ENCODE measurements at regions not wholly inside any gene's neighbourhood (a gene's known extent, or its start where the extent isn't known, plus 50 kb on each side); places are given as distances from the start of the nearest gene placed in this dataset.
"Not testable (repeated sequence)": the region's sequence is repeated elsewhere in the genome, so short reads cannot be mapped to it uniquely, and the experiment has no call there.

DNA sequence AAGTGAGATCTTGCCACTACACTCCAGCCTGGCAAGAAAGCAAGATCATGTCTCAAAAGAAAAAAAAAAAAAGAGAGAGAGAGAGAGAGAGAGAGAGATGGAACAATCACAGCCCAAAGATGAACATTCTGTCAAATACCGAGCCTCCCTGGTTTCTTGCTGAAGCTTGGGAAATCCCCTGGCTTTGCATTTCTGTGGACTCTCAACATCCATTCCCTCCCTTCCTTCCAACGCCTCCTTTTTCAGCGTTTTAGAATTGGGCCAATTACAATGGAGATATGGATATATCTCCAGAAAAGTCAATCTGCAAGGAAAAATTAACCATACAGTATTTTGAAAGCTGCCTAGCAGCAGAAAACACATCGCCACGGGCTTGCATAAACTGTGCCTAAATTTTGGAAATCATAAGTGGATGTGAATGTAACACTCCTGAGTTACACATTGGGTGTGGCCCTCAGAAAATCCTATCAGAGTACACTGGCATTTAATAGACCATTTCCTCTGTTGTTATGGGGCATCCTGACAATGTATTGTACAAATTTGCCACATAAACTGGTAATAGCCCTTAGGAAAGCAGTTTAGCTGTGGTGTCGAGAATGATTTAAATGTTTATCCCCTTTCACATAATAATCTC, 67.2 kb upstream of the PHLPP1 start:
- no peaks in the 10 kb centered on the region for H3K9me3 ChIP-seq (ENCODE audit: control insufficient read depth, low read length)
- no peaks in the 10 kb centered on the region for H3K4me1 ChIP-seq (ENCODE audit: control insufficient read depth, insufficient read depth, low read length, poor library complexity, severe bottlenecking)
- H3K4me3 ChIP-seq (ENCODE audit: extremely low read depth, insufficient read depth, low read length, poor library complexity, severe bottlenecking): no peak overlapping the region
- 71% methylated on average over 4 of the region's 6 CpGs; no CpG with 5 or more reads in 1 of the 2 experiments for WGBS, 2 experiments (ENCODE audit: insufficient coverage in 2 of 2)
- no peaks in the 10 kb centered on the region for H3K36me3 ChIP-seq (ENCODE audit: control insufficient read depth, insufficient read depth, low read length)
- no peak overlapping the region for H3K27ac ChIP-seq (ENCODE audit: low read depth, low read length, severe bottlenecking)

DNA sequence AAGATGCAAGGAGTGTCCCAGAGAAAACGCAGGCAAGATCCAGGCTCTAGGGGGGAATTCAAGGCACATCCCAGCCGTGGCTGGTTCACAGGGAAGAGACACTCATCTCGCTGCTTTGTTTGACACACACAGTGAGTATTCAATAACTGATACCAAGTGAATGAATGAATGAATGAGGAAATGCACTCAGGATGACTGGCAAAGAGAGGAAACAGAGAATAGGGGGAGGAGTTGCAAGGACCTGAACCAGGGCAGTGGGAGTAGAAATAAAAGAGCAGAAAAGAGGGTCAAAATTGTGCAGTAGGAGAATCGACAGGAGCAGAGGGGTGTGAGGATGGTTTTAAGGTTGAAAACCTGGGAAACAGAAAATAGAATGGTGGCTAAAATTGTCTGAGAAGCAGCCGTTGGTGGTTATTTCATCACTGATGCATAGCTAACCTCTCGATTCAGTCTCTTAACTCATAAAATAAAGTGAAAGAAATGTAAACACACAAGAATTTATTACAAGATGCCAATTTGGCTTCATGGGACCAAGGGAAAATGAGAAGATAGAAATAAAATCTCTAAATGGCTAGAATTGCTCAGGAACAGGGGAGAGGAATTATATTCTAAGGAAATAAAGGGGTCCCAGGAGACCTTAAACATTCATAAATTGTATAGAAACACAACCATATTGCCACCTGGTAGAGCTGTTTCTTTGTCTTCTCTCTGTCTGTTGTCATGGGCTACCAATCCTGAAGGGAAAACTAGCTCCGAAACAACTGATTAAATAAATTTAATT, 63.9 kb upstream of the PHLPP1 start:
- WGBS, 2 experiments (ENCODE audit: insufficient coverage in 2 of 2): 87 to 92% methylated on average over 4 of the region's 7 CpGs
- no peaks in the 10 kb centered on the region for H3K9me3 ChIP-seq (ENCODE audit: control insufficient read depth, low read length)
- no peak overlapping the region for H3K4me3 ChIP-seq (ENCODE audit: extremely low read depth, insufficient read depth, low read length, poor library complexity, severe bottlenecking)
- no peak overlapping the region for H3K27ac ChIP-seq (ENCODE audit: low read depth, low read length, severe bottlenecking)
- H3K36me3 ChIP-seq (ENCODE audit: control insufficient read depth, insufficient read depth, low read length): no peaks in the 10 kb centered on the region
- no peaks in the 10 kb centered on the region for H3K4me1 ChIP-seq (ENCODE audit: control insufficient read depth, insufficient read depth, low read length, poor library complexity, severe bottlenecking)

DNA sequence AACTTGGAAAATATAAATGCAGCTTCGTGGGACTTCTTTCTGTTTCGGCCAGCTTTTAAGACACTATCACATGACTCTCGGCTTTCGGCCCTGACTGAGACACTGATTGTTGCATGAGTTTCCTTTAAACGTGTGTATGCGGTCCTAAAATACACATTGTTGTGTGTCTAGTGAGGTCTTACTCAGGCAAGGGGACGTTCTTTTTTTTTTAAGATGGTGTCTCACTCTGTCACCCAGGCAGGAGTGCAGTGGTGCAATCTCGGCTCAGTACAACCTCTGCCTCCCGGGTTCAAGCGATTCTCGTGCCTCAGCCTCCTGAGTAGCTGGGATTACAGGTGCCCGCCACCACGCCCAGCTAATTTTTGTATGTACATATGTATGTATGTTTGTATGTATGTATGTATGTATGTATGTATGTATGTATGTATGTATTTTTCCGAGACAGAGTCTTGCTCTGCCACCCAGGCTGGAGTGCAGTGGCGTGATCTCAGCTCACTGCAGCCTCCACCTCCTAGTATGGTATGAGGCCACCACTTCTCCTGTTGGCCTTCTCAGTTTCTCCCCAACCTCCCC, 63.2 kb upstream of the PHLPP1 start:
- WGBS, 2 experiments (ENCODE audit: insufficient coverage in 2 of 2): 90 to 93% methylated on average over 11 to 14 of the region's 15 CpGs
- not testable (repeated sequence) for H3K27ac ChIP-seq (ENCODE audit: low read depth, low read length, severe bottlenecking); H3K4me1 ChIP-seq (ENCODE audit: control insufficient read depth, insufficient read depth, low read length, poor library complexity, severe bottlenecking); H3K4me3 ChIP-seq (ENCODE audit: extremely low read depth, insufficient read depth, low read length, poor library complexity, severe bottlenecking); H3K9me3 ChIP-seq (ENCODE audit: control insufficient read depth, low read length); H3K36me3 ChIP-seq (ENCODE audit: control insufficient read depth, insufficient read depth, low read length)

DNA sequence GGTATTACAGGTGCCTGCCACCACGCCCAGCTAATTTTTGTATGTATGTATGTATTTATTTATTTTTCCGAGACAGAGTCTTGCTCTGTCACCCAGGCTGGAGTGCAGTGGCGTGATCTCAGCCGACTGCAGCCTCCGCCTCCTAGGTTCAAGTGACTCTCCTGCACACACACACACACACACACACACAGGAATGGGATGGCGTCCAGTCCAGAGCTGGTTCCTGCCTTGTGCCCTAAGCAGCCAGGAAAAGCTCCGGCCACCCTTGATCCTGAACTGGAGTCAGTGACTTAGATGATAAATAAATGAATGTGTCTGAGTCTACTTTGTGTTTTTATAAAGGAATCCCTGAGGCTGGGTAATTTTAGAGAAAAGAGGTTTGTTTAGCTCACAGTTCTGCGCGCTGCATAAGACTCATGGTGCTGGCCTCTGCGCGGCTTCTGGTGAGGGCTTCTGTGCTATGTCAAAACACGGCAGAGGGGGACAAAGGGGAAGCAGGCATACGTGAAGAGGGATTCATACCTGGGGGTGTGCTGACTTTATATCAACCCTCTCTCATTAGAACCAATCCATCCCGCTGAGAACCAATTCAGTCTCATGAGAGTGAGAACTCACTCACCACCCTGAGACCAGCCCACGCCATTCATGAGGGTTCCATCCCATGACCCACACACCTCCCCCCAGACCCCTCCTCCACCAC, 59.7 kb upstream of the PHLPP1 start:
- no peaks in the 10 kb centered on the region for H3K9me3 ChIP-seq (ENCODE audit: control insufficient read depth, low read length)
- no peak overlapping the region for H3K27ac ChIP-seq (ENCODE audit: low read depth, low read length, severe bottlenecking)
- H3K4me1 ChIP-seq (ENCODE audit: control insufficient read depth, insufficient read depth, low read length, poor library complexity, severe bottlenecking): no peaks in the 10 kb centered on the region
- WGBS, 2 experiments (ENCODE audit: insufficient coverage in 2 of 2): 90 to 98% methylated on average over 7 to 8 of the region's 15 CpGs
- H3K36me3 ChIP-seq (ENCODE audit: control insufficient read depth, insufficient read depth, low read length): no peaks in the 10 kb centered on the region
- H3K4me3 ChIP-seq (ENCODE audit: extremely low read depth, insufficient read depth, low read length, poor library complexity, severe bottlenecking): no peak overlapping the region

DNA sequence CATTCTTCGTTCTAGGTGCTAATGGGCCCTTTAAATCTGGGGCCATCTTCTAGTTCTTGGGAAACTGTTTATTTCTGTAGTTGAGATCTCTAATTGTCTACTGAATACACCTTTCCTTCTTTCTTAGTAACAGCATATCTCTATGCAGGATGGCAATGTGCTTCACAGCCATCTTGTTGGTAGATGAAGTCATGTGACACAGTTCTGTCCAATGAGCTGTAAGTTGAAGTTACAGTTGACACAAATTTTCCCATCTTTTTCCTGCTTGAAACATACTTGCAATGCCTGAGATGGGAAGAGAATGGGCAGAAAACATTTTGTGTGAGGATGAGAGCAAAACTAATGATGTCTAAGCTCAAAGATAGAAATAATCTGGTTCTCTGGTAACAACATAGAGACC, 57.3 kb upstream of the PHLPP1 start:
- Histone ChIP-seq H3K4me1 (ENCODE audit: control insufficient read depth, insufficient read depth, low read length, poor library complexity, severe bottlenecking) (no peaks in the 10 kb centered on the region), H3K36me3 (ENCODE audit: control insufficient read depth, insufficient read depth, low read length) (no peaks in the 10 kb centered on the region), H3K27ac (ENCODE audit: low read depth, low read length, severe bottlenecking) (no peak overlapping the region), H3K4me3 (ENCODE audit: extremely low read depth, insufficient read depth, low read length, poor library complexity, severe bottlenecking) (no peak overlapping the region), H3K9me3 (ENCODE audit: control insufficient read depth, low read length) (no peaks in the 10 kb centered on the region)
- WGBS, 2 experiments (ENCODE audit: insufficient coverage in 2 of 2): 100% methylated on average over 1 of the region's 1 CpG

DNA sequence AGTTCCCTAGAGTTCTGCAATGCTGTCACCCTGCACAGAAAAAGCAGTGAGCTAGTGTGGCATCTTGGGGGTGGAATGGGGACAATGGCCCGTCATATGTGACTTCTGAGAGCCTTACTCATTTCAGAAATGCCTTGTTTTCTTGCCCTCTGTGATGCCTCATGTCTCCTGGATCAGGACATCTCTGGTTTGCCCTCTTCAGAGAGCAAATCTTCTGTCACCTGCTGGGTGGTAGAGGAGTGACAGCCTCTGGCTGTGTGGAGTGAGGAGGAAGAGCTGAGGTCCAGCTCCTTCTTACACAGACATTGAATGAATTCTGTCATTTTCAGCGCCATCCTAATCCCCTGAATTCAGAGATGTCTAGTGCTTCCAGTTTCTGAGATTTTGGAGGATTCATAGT, 55.6 kb upstream of the PHLPP1 start:
- Histone ChIP-seq H3K4me3 (ENCODE audit: extremely low read depth, insufficient read depth, low read length, poor library complexity, severe bottlenecking) (no peak overlapping the region), H3K4me1 (ENCODE audit: control insufficient read depth, insufficient read depth, low read length, poor library complexity, severe bottlenecking) (peaks cover 10% of the 10 kb centered on the region), H3K9me3 (ENCODE audit: control insufficient read depth, low read length) (no peaks in the 10 kb centered on the region), H3K36me3 (ENCODE audit: control insufficient read depth, insufficient read depth, low read length) (no peaks in the 10 kb centered on the region), H3K27ac (ENCODE audit: low read depth, low read length, severe bottlenecking) (no peak overlapping the region)
- WGBS, 2 experiments (ENCODE audit: insufficient coverage in 2 of 2): no CpG with 5 or more reads among the region's 2 CpGs

DNA sequence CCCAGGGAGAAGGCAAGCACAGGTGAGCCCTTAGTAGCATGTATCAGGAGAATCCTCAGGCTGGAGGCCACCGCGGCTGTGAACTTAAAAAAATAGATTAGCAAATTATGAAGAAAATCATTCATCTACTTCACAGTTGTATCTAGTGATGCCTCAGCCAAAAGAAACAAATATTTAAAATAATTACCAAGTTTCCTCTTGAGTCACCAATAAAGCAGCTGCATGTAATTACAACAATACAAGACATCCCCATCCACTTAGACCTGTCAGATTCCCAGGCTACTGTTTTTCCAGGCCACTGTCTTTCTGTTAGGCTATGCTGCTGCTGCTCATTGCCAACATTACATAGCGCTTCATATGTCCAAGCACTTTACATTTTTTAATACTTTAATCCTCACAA, 54.6 kb upstream of the PHLPP1 start:
- H3K4me3 ChIP-seq (ENCODE audit: extremely low read depth, insufficient read depth, low read length, poor library complexity, severe bottlenecking): no peak overlapping the region
- no CpG with 5 or more reads among the region's 3 CpGs for WGBS, 2 experiments (ENCODE audit: insufficient coverage in 2 of 2)
- H3K36me3 ChIP-seq (ENCODE audit: control insufficient read depth, insufficient read depth, low read length): no peaks in the 10 kb centered on the region
- peaks cover 10% of the 10 kb centered on the region for H3K4me1 ChIP-seq (ENCODE audit: control insufficient read depth, insufficient read depth, low read length, poor library complexity, severe bottlenecking)
- no peaks in the 10 kb centered on the region for H3K9me3 ChIP-seq (ENCODE audit: control insufficient read depth, low read length)
- no peak overlapping the region for H3K27ac ChIP-seq (ENCODE audit: low read depth, low read length, severe bottlenecking)

DNA sequence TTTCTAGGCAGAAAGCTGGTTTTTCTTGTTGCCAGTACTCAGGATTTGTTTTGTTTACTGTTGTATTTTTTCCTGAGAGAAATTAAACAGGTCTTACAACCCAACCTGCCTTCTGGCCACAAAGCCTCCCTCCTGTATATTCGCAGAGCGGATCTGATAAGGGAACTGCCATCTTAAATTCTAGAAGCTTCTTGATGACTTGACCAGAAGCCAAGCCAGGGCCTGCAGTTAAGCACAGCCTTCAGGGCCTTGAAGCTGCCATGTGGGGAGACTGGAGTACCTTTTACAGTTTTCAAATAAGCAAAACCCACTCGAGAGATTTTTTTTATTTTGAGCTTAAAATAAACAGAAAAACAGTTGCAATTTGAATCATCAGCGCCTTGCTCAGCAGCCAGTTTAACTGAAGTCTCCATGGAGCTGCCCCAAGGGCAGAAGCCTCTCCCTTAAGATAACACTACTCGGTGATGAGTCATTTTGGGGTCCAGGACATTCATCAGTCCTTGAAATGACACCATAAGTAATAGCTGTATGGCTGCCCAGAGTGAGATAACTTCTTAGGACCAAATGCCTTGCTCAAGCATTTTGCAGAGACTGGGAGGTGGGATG, 51.5 kb upstream of the PHLPP1 start:
- Histone ChIP-seq H3K4me1 (ENCODE audit: control insufficient read depth, insufficient read depth, low read length, poor library complexity, severe bottlenecking) (peaks cover 10% of the 10 kb centered on the region), H3K36me3 (ENCODE audit: control insufficient read depth, insufficient read depth, low read length) (no peaks in the 10 kb centered on the region), H3K4me3 (ENCODE audit: extremely low read depth, insufficient read depth, low read length, poor library complexity, severe bottlenecking) (no peak overlapping the region), H3K27ac (ENCODE audit: low read depth, low read length, severe bottlenecking) (peak overlapping the region; percentile 52), H3K9me3 (ENCODE audit: control insufficient read depth, low read length) (no peaks in the 10 kb centered on the region)
- 83 to 88% methylated on average over 1 to 4 of the region's 5 CpGs for WGBS, 2 experiments (ENCODE audit: insufficient coverage in 2 of 2)

DNA sequence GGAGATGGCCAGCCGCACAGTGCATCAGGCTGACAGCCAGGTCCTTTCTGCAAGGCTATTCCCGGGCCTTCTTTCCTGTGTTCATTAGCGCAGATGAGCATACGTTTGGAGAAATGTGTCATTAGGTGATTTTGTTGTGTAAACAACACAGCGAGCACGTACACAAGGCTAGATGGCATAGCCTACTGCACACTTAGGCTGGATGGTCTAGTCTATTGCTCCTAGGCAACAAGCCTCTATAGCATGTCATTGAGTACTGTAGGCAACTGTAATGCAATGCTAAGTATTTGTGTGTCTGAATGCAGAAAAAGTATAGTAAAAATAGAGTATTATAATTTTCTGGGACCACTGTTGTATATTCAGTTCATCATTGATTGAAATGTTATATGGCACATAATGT, 50.9 kb upstream of the PHLPP1 start:
- 96 to 98% methylated on average over 4 to 6 of the region's 6 CpGs for WGBS, 2 experiments (ENCODE audit: insufficient coverage in 2 of 2)
- no peaks in the 10 kb centered on the region for H3K9me3 ChIP-seq (ENCODE audit: control insufficient read depth, low read length)
- H3K27ac ChIP-seq (ENCODE audit: low read depth, low read length, severe bottlenecking): peak overlapping the region; percentile 16
- H3K4me3 ChIP-seq (ENCODE audit: extremely low read depth, insufficient read depth, low read length, poor library complexity, severe bottlenecking): no peak overlapping the region
- no peaks in the 10 kb centered on the region for H3K36me3 ChIP-seq (ENCODE audit: control insufficient read depth, insufficient read depth, low read length)
- H3K4me1 ChIP-seq (ENCODE audit: control insufficient read depth, insufficient read depth, low read length, poor library complexity, severe bottlenecking): peaks cover 10% of the 10 kb centered on the region

DNA sequence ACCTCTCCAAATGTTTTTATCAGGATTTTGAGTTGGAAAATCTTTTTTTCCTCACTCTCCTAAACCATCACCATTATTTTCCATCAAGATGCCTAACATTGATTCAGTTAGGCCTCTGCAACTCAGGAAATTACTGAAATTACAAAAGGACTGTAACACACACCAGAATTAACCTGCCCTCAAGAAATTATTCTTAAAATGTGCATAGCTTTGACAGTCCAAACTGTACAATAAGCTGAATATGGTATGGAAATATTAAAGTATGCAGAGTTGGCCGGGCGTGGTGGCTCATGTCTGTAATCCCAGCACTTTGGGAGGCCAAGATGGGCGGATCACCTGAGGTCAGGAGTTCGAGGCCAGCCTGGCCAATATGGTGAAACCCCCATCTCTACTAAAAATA, 50.2 kb upstream of the PHLPP1 start:
- H3K36me3 ChIP-seq (ENCODE audit: control insufficient read depth, insufficient read depth, low read length): no peaks in the 10 kb centered on the region
- H3K27ac ChIP-seq (ENCODE audit: low read depth, low read length, severe bottlenecking): no peak overlapping the region
- H3K4me3 ChIP-seq (ENCODE audit: extremely low read depth, insufficient read depth, low read length, poor library complexity, severe bottlenecking): no peak overlapping the region
- peaks cover 10% of the 10 kb centered on the region for H3K4me1 ChIP-seq (ENCODE audit: control insufficient read depth, insufficient read depth, low read length, poor library complexity, severe bottlenecking)
- WGBS, 2 experiments (ENCODE audit: insufficient coverage in 2 of 2): 96 to 100% methylated on average over 3 to 4 of the region's 4 CpGs
- no peaks in the 10 kb centered on the region for H3K9me3 ChIP-seq (ENCODE audit: control insufficient read depth, low read length)
